ENCODE measurements at regions not wholly inside any gene's neighbourhood (a gene's known extent, or its start where the extent isn't known, plus 50 kb on each side); places are given as distances from the start of the nearest gene placed in this dataset.

- TF ChIP-seq CTCF (IDR thresholded peaks at IDR 0.05 in 4 of 5, conservative IDR thresholded peaks at IDR 0.05 in 1 of 5) (no peak), POLR2A (IDR thresholded peaks at IDR 0.05) (no peak)
These were observed 82.6 kb downstream of the ADAMTS15 start for GRCh38 chr11:130531061-130531460.

Measured in gastrocnemius medialis (tissue), 4 donors.